K562 (cell line): ENCODE measurements at regions not wholly inside any gene's neighbourhood (a gene's known extent, or its start where the extent isn't known, plus 50 kb on each side); places are given as distances from the start of the nearest gene placed in this dataset.

ENCODE experiments used
- ATAC-seq: fragments of 200-7000 bp; cut with Tn5 transposase; 3 replicates; pipeline ENCODE4 v1.9.1; 2020; ENCODE audit warnings: moderate library complexity
- BruUV-seq: library from RNA; stranded (reverse); fragments of 400-500 nt; replicated peaks from 2 replicates; lab custom pipeline; 2021; lab: Mats Ljungman, UMichigan
- CTCF ChIA-PET: fragments of 300-600 bp; formaldehyde crosslinking; extraction: SDS; loops from one replicate; lab custom pipeline; 2021; ENCODE audit warnings: low intra/inter-chr PET ratio; lab: Yijun Ruan, JAX
- POLR2A ChIA-PET: fragments of 300-600, 350-650 bp; sonication (Branson Sonifier 250); formaldehyde crosslinking; extraction: SDS; loops from one replicate; lab custom pipeline; 2021; ENCODE audit warnings: antibody characterized with exemption, inconsistent platforms; lab: Yijun Ruan, JAX
- DNase-seq, 4 experiments: peaks; one replicate each; pipeline versions ENCODE4 v3.0.0 to v3.0.0-alpha.2; 2011 to 2018; ENCODE audit warnings: low spot score in 3 of 4, mixed read lengths in 3 of 4; ENCODE audit errors: extremely low read depth in 1 of 4
- FAIRE-seq: peaks from 2 replicates; lab custom pipeline; 2011; peaks lifted over from hg19 to GRCh38; lab: Jason Lieb, UNC
- H2AFZ ChIP-seq: 2 replicates; pipeline ENCODE4 v1.6.0; 2011; ENCODE audit warnings: low read depth, low read length, control low read depth, inconsistent platforms
- H3K27ac ChIP-seq: fragments of 200-600 bp; 3 replicates; pipeline ENCODE4 v1.8.0; 2011; ENCODE audit warnings: low read depth, mild to moderate bottlenecking, control low read depth, inconsistent platforms, low read length, moderate library complexity, mixed read lengths; ENCODE audit errors: extremely low read depth
- H3K27me3 ChIP-seq, 2 experiments: fragments of 300-600 bp in 1 of 2; 2 replicates in 1 of 2; 3 replicates in 1 of 2; pipeline versions ENCODE4 v1.6.0 to v1.8.0; 2011; ENCODE audit warnings: inconsistent platforms in 2 of 2, low read length in 2 of 2, mild to moderate bottlenecking in 1 of 2, mixed read lengths in 1 of 2, moderate library complexity in 1 of 2; ENCODE audit not compliant: control insufficient read depth in 2 of 2, insufficient read depth in 2 of 2
- H3K36me3 ChIP-seq: fragments of 300-600 bp; 3 replicates; pipeline ENCODE4 v1.8.0; 2011; ENCODE audit warnings: mild to moderate bottlenecking, low read length, inconsistent platforms; ENCODE audit not compliant: control insufficient read depth, insufficient read depth
- H3K4me1 ChIP-seq, 2 experiments: fragments of 200-600 bp in 1 of 2; replicated peaks in 1 of 2; 2 replicates in 1 of 2; 3 replicates in 1 of 2; pipeline versions ENCODE4 v1.5.1 to v1.8.0; 2011; ENCODE audit warnings: inconsistent platforms in 2 of 2, low read length in 2 of 2, mild to moderate bottlenecking in 1 of 2, mixed read lengths in 1 of 2, moderate library complexity in 1 of 2; ENCODE audit not compliant: control insufficient read depth in 2 of 2, insufficient read depth in 2 of 2
- H3K4me2 ChIP-seq: 2 replicates; pipeline ENCODE4 v1.6.1; 2011; ENCODE audit warnings: low read length, control low read depth, inconsistent platforms, mixed read lengths; ENCODE audit not compliant: insufficient read depth
- H3K4me3 ChIP-seq: fragments of 200-600 bp; sonication (generic), shearing (Covaris generic); 2 replicates; pipeline ENCODE4 v1.5.1; 2016; ENCODE audit warnings: control low read depth, inconsistent platforms
- H3K79me2 ChIP-seq: fragments of 200-600 bp; 3 replicates; pipeline ENCODE4 v1.8.0; 2011; ENCODE audit warnings: low read length, inconsistent platforms; ENCODE audit not compliant: control insufficient read depth, insufficient read depth
- H3K9ac ChIP-seq, 2 experiments: 2 replicates each; pipeline versions ENCODE4 v1.6.0 to v1.6.1; 2011; ENCODE audit warnings: low read depth in 2 of 2, low read length in 2 of 2, control low read depth in 1 of 2, inconsistent platforms in 1 of 2, mild to moderate bottlenecking in 1 of 2, mixed read lengths in 1 of 2; ENCODE audit not compliant: insufficient read depth in 1 of 2
- H3K9me1 ChIP-seq: one replicate; pipeline ENCODE4 v1.6.0; 2011; ENCODE audit warnings: inconsistent platforms, mild to moderate bottlenecking, low read length, moderate library complexity; ENCODE audit not compliant: control insufficient read depth, insufficient read depth
- H3K9me3 ChIP-seq: replicated peaks from 2 replicates; pipeline ENCODE4 v1.5.1; 2011; ENCODE audit warnings: low read depth, low read length, inconsistent platforms; ENCODE audit not compliant: control insufficient read depth, insufficient read depth
- H4K20me1 ChIP-seq: replicated peaks from 2 replicates; pipeline ENCODE4 v1.6.1; 2011; ENCODE audit warnings: low read length, inconsistent platforms, mixed read lengths; ENCODE audit not compliant: control insufficient read depth, insufficient read depth
- ARID1B ChIP-seq: fragments of 450-650 bp; IDR thresholded peaks from 2 replicates; pipeline ENCODE4 v1.6.1; 2016; ENCODE audit warnings: antibody characterized with exemption, mild to moderate bottlenecking, inconsistent platforms
- ARNT ChIP-seq, 2 experiments: fragments of 450-650 bp; IDR thresholded peaks; 2 replicates each; pipeline ENCODE4 v1.6.1; 2016; ENCODE audit warnings: mild to moderate bottlenecking in 1 of 2
- CSDE1 ChIP-seq, 2 experiments: fragments of 450-650 bp; IDR thresholded peaks; 2 replicates each; pipeline ENCODE4 v1.6.1; 2016; ENCODE audit warnings: mild to moderate bottlenecking in 1 of 2
- KLF16 ChIP-seq: IDR thresholded peaks from 2 replicates; pipeline ENCODE4 v1.6.1; 2016; ENCODE audit warnings: antibody characterized with exemption
- MCM7 ChIP-seq, 2 experiments: fragments of 450-650 bp; IDR thresholded peaks; 2 replicates each; pipeline ENCODE4 v1.6.1; 2016 to 2018
- NELFE ChIP-seq: IDR thresholded peaks from 2 replicates; pipeline ENCODE4 v1.6.1; 2011; ENCODE audit warnings: mild to moderate bottlenecking; ENCODE audit not compliant: insufficient read depth, insufficient read length
- PHF21A ChIP-seq: fragments of 450-650 bp; IDR thresholded peaks from 2 replicates; pipeline ENCODE4 v1.6.1; 2017; ENCODE audit warnings: low read depth, borderline replicate concordance
- POLR3A ChIP-seq: IDR thresholded peaks from 2 replicates; pipeline ENCODE4 v1.6.1; 2011; ENCODE audit warnings: borderline replicate concordance, mild to moderate bottlenecking, moderate library complexity; ENCODE audit not compliant: insufficient read length, insufficient read depth; ENCODE audit errors: extremely low read depth
- RFX7 ChIP-seq: fragments of 250-450 bp; sonication (Bioruptor Pico); IDR thresholded peaks from 2 replicates; pipeline ENCODE4 v1.5.1; 2021; ENCODE audit warnings: mild to moderate bottlenecking
- RUNX1 ChIP-seq: sonication (generic); IDR thresholded peaks from 2 replicates; pipeline ENCODE4 v1.6.1; 2016; ENCODE audit warnings: antibody characterized with exemption, low read depth
- SREBF2 ChIP-seq: sonication (generic); formaldehyde crosslinking; IDR thresholded peaks from 2 replicates; pipeline ENCODE4 v1.4.0; 2020; ENCODE audit warnings: mild to moderate bottlenecking, missing genetic modification reagents
- ZBTB17 ChIP-seq: fragments of 450-650 bp; formaldehyde crosslinking; IDR thresholded peaks from 2 replicates; pipeline ENCODE4 v1.4.0; 2020; ENCODE audit warnings: mild to moderate bottlenecking
- ZNF124 ChIP-seq: sonication (generic); formaldehyde crosslinking; IDR thresholded peaks from 2 replicates; pipeline ENCODE4 v1.8.1; 2022; ENCODE audit warnings: missing genetic modification reagents
- ZNF76 ChIP-seq: fragments of 250-450 bp; sonication (Bioruptor Pico); IDR thresholded peaks from 2 replicates; pipeline ENCODE4 v1.4.0; 2020; ENCODE audit warnings: mild to moderate bottlenecking, moderate library complexity, borderline replicate concordance
- WGBS: fragments of 100-300 bp; shearing (Covaris generic); methylation state at CpG from one replicate; pipeline ENCODE4 v1.1.6; 2016; ENCODE audit warnings: low coverage, mixed read lengths; ENCODE audit not compliant: insufficient coverage; ENCODE audit errors: missing lambda C conversion rate; 5-methylcytosine and 5-hydroxymethylcytosine counted together
- in situ Hi-C: fragments of 300-500 bp; cut with MboI; formaldehyde crosslinking; loops from 4 replicates; pipeline ENCODE4 v1.15.0; 2018; ENCODE audit warnings: inconsistent platforms, mixed read lengths
- intact Hi-C: fragments of 100-400 bp; cut with micrococcal nuclease; formaldehyde crosslinking; loops from 2 replicates; pipeline ENCODE4 v1.14.2; 2022
- TF ChIP-seq, protein P1 (sequence below): fragments of 450-650 bp; IDR thresholded peaks from 2 replicates; pipeline ENCODE4 v1.6.1; 2016; ENCODE audit warnings: mild to moderate bottlenecking, moderate library complexity

DNA sequence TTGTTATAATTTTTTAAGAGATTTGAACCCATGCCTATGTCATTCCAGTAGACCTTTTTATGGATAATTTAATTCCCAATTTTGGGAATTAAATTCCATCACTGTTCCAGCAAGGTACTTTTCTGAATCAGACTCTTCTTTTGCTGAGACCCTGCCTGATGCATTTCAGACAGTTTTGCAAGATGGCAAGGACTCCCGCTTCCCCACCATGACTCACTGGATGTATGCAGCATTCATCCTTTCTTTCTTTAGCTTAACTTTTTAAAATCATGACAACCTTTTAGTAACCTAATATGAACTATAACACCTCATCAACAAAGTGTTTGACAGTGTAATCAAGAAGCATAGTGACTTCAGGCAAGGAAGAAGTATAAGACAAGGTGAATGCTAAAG lies 178.1 kb upstream of the LEF1 start:
- BruUV-seq = no TSS peak
- Histone ChIP-seq H3K27ac (no peak overlapping the region), H2AFZ (no peak overlapping the region), H3K9me3 (no peaks in the 10 kb centered on the region), H3K27me3 (no peaks in the 10 kb centered on the region; a peak in 1 of 5 replicates), H3K9ac (no peak overlapping the region), H3K4me1 (peaks cover 6 to 7% of the 10 kb centered on the region in 2 experiments; a peak in 4 of 5 replicates), H3K36me3 (no peaks in the 10 kb centered on the region), H4K20me1 (no peaks in the 10 kb centered on the region), H3K4me3 (no peak overlapping the region), H3K4me2 (no peak overlapping the region), H3K9me1 (no peaks in the 10 kb centered on the region), H3K79me2 (no peaks in the 10 kb centered on the region)
- DNase-seq (no peak), ATAC-seq (no peak), FAIRE-seq (no peak)
- CTCF ChIA-PET = no interaction called here
- in situ Hi-C loops (no loop called here), intact Hi-C loops (no loop called here)
- POLR2A ChIA-PET = interaction anchor here (2.2 kb wide), 1 partner anchor 13 kb away, joined by 10 read pairs; no protein-coding TSS in a partner anchor
- 100% methylated on average over 1 of the region's 1 CpG for WGBS
- TF ChIP-seq RFX7 (no peak), PHF21A (no peak), CSDE1 (IDR thresholded peaks at IDR 0.05) (no peak), NELFE (no peak), MCM7 (IDR thresholded peaks at IDR 0.05) (no peak), ARNT (IDR thresholded peaks at IDR 0.05) (no peak), POLR3A (no peak), RUNX1 (no peak), ZBTB17 (CRISPR knock-in tag) (no peak), ZNF124 (no peak), ARID1B (no peak), SREBF2 (CRISPR knock-in tag) (no peak), ZNF76 (no peak), KLF16 (no peak)
- TF ChIP-seq, protein P1, sequence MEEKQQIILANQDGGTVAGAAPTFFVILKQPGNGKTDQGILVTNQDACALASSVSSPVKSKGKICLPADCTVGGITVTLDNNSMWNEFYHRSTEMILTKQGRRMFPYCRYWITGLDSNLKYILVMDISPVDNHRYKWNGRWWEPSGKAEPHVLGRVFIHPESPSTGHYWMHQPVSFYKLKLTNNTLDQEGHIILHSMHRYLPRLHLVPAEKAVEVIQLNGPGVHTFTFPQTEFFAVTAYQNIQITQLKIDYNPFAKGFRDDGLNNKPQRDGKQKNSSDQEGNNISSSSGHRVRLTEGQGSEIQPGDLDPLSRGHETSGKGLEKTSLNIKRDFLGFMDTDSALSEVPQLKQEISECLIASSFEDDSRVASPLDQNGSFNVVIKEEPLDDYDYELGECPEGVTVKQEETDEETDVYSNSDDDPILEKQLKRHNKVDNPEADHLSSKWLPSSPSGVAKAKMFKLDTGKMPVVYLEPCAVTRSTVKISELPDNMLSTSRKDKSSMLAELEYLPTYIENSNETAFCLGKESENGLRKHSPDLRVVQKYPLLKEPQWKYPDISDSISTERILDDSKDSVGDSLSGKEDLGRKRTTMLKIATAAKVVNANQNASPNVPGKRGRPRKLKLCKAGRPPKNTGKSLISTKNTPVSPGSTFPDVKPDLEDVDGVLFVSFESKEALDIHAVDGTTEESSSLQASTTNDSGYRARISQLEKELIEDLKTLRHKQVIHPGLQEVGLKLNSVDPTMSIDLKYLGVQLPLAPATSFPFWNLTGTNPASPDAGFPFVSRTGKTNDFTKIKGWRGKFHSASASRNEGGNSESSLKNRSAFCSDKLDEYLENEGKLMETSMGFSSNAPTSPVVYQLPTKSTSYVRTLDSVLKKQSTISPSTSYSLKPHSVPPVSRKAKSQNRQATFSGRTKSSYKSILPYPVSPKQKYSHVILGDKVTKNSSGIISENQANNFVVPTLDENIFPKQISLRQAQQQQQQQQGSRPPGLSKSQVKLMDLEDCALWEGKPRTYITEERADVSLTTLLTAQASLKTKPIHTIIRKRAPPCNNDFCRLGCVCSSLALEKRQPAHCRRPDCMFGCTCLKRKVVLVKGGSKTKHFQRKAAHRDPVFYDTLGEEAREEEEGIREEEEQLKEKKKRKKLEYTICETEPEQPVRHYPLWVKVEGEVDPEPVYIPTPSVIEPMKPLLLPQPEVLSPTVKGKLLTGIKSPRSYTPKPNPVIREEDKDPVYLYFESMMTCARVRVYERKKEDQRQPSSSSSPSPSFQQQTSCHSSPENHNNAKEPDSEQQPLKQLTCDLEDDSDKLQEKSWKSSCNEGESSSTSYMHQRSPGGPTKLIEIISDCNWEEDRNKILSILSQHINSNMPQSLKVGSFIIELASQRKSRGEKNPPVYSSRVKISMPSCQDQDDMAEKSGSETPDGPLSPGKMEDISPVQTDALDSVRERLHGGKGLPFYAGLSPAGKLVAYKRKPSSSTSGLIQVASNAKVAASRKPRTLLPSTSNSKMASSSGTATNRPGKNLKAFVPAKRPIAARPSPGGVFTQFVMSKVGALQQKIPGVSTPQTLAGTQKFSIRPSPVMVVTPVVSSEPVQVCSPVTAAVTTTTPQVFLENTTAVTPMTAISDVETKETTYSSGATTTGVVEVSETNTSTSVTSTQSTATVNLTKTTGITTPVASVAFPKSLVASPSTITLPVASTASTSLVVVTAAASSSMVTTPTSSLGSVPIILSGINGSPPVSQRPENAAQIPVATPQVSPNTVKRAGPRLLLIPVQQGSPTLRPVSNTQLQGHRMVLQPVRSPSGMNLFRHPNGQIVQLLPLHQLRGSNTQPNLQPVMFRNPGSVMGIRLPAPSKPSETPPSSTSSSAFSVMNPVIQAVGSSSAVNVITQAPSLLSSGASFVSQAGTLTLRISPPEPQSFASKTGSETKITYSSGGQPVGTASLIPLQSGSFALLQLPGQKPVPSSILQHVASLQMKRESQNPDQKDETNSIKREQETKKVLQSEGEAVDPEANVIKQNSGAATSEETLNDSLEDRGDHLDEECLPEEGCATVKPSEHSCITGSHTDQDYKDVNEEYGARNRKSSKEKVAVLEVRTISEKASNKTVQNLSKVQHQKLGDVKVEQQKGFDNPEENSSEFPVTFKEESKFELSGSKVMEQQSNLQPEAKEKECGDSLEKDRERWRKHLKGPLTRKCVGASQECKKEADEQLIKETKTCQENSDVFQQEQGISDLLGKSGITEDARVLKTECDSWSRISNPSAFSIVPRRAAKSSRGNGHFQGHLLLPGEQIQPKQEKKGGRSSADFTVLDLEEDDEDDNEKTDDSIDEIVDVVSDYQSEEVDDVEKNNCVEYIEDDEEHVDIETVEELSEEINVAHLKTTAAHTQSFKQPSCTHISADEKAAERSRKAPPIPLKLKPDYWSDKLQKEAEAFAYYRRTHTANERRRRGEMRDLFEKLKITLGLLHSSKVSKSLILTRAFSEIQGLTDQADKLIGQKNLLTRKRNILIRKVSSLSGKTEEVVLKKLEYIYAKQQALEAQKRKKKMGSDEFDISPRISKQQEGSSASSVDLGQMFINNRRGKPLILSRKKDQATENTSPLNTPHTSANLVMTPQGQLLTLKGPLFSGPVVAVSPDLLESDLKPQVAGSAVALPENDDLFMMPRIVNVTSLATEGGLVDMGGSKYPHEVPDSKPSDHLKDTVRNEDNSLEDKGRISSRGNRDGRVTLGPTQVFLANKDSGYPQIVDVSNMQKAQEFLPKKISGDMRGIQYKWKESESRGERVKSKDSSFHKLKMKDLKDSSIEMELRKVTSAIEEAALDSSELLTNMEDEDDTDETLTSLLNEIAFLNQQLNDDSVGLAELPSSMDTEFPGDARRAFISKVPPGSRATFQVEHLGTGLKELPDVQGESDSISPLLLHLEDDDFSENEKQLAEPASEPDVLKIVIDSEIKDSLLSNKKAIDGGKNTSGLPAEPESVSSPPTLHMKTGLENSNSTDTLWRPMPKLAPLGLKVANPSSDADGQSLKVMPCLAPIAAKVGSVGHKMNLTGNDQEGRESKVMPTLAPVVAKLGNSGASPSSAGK = no peak
